ENCODE measurements at regions not wholly inside any gene's neighbourhood (a gene's known extent, or its start where the extent isn't known, plus 50 kb on each side); places are given as distances from the start of the nearest gene placed in this dataset.

DNA sequence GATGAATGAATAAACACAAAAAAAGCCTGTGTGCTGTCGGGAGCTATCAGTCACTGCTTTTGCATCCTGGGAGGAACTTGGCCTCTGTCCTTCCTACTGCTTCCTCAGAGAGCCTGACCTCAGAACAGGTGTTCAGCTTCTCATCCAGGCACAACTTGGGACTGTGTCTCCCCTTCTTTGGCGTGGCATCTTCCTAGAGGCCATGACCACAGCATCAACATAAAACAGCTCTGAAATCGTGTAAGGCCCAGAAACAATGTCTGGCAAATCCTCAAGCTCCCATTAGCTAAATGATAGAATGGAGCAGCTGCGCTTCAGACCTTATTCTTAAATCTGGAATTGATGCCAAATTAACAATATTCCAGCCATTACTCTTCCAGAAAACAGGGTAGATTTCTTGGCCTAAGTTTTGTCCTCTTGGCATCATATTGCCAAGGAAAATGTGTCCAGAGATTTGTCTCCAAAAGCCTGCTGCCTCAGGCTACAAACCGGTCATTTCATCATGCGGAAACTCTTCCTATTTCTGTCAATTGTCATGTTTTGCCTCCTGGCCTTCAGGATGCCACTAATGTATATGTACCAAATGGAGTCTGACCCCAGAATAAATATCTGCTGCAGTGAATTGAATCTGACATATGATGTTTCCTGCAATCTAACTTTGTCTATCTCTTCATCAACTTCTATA lies 53.2 kb upstream of the RAB27B start:
- Histone ChIP-seq H3K27me3 (ENCODE audit: control insufficient read depth in 2 of 2, insufficient read depth in 2 of 2, low read length in 2 of 2) (peaks cover 0 to 2% of the 10 kb centered on the region in 2 donors), H3K36me3 (replicated peaks in 1 of 2; ENCODE audit: control insufficient read depth in 1 of 2, insufficient read depth in 2 of 2, low read length in 2 of 2) (no peaks in the 10 kb centered on the region), H3K4me1 (ENCODE audit: control insufficient read depth in 1 of 2, insufficient read depth in 2 of 2, low read length in 2 of 2) (peaks cover 0 to 8% of the 10 kb centered on the region in 2 donors), H3K9me3 (replicated peaks in 1 of 2; ENCODE audit: control insufficient read depth in 1 of 2, insufficient read depth in 1 of 2, low read length in 2 of 2) (no peaks in the 10 kb centered on the region), H3K79me2 (ENCODE audit: insufficient read depth, low read length) (no peaks in the 10 kb centered on the region), H3K27ac (ENCODE audit: low read depth in 1 of 2, low read length in 2 of 2) (no peak overlapping the region), H3K9ac (ENCODE audit: insufficient read depth, low read length, poor library complexity, severe bottlenecking) (no peak overlapping the region), H4K20me1 (ENCODE audit: insufficient read depth, low read length) (no peaks in the 10 kb centered on the region), H3K4me3 (replicated peaks in 1 of 3; ENCODE audit: low read depth in 2 of 3, low read length in 3 of 3) (no peak overlapping the region), H3K4me2 (replicated peaks; ENCODE audit: extremely low read depth, low read length, poor library complexity, severe bottlenecking) (no peak overlapping the region), H2AFZ (ENCODE audit: insufficient read depth, low read depth, low read length, poor library complexity, severe bottlenecking) (no peak overlapping the region)
- Mint-ChIP-seq H3K9me3 (peaks cover 0 to 8% (median 3%) of the 10 kb centered on the region in 7 donors), H3K4me1 (peaks cover 8% of the 10 kb centered on the region), H3K4me3 (no peak overlapping the region), H3K36me3 (no peaks in the 10 kb centered on the region), H3K27ac (no peak overlapping the region), H3K27me3 (ENCODE audit: low read depth in 3 of 3) (peaks cover 0 to 10% (median 3%) of the 10 kb centered on the region in 3 donors)
- DNase-seq: no peak
- no peak for TF ChIP-seq CTCF (IDR thresholded peaks at IDR 0.05)
- WGBS (ENCODE audit: insufficient coverage): 77% methylated on average over 5 of the region's 6 CpGs
- intact Hi-C loops (cut with micrococcal nuclease): no loop called here

DNA sequence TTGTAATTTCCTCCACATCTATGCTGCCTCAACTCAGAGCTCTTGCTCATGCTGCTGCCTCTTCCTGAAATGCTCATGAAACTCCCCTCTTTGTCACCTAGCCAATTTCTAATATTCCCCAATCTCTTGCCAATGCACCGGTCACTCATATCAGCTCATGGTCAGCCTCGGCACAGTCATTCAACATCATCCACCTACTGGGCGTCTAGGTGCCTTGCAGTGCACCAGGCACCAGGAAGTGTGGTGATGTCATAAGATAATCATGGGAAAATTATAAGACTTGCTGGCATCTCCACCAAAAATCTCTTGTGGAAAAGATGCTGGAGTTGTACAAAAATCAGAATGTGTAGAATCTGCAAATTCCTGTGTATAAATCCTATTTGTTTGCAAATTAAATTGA lies 52.6 kb upstream of the RAB27B start:
- H3K36me3 Mint-ChIP-seq: no peaks in the 10 kb centered on the region
- H3K27ac Mint-ChIP-seq: no peak overlapping the region
- H3K4me1 Mint-ChIP-seq: peaks cover 8% of the 10 kb centered on the region
- H3K27me3 Mint-ChIP-seq (ENCODE audit: low read depth in 3 of 3): peaks cover 0 to 11% (median 3%) of the 10 kb centered on the region in 3 donors
- Histone ChIP-seq H3K79me2 (ENCODE audit: insufficient read depth, low read length) (no peaks in the 10 kb centered on the region), H3K9ac (ENCODE audit: insufficient read depth, low read length, poor library complexity, severe bottlenecking) (no peak overlapping the region), H2AFZ (ENCODE audit: insufficient read depth, low read depth, low read length, poor library complexity, severe bottlenecking) (no peak overlapping the region), H3K36me3 (replicated peaks in 1 of 2; ENCODE audit: control insufficient read depth in 1 of 2, insufficient read depth in 2 of 2, low read length in 2 of 2) (no peaks in the 10 kb centered on the region), H3K4me1 (ENCODE audit: control insufficient read depth in 1 of 2, insufficient read depth in 2 of 2, low read length in 2 of 2) (peaks cover 0 to 8% of the 10 kb centered on the region in 2 donors), H4K20me1 (ENCODE audit: insufficient read depth, low read length) (no peaks in the 10 kb centered on the region), H3K27ac (ENCODE audit: low read depth in 1 of 2, low read length in 2 of 2) (no peak overlapping the region), H3K9me3 (replicated peaks in 1 of 2; ENCODE audit: control insufficient read depth in 1 of 2, insufficient read depth in 1 of 2, low read length in 2 of 2) (no peaks in the 10 kb centered on the region), H3K27me3 (ENCODE audit: control insufficient read depth in 2 of 2, insufficient read depth in 2 of 2, low read length in 2 of 2) (peaks cover 0 to 2% of the 10 kb centered on the region in 2 donors), H3K4me2 (replicated peaks; ENCODE audit: extremely low read depth, low read length, poor library complexity, severe bottlenecking) (no peak overlapping the region), H3K4me3 (replicated peaks in 1 of 3; ENCODE audit: low read depth in 2 of 3, low read length in 3 of 3) (no peak overlapping the region)
- WGBS (ENCODE audit: insufficient coverage): no CpG with 5 or more reads among the region's 3 CpGs
- DNase-seq: peak in 1 of 3 donors; percentile 11
- no peak overlapping the region for H3K4me3 Mint-ChIP-seq
- no peak for TF ChIP-seq CTCF (IDR thresholded peaks at IDR 0.05)
- intact Hi-C loops (cut with micrococcal nuclease): no loop called here
- H3K9me3 Mint-ChIP-seq: peaks cover 0 to 9% (median 5%) of the 10 kb centered on the region in 7 donors
